Lower leg skin (tissue), 4 donors: ENCODE measurements at regions not wholly inside any gene's neighbourhood (a gene's known extent, or its start where the extent isn't known, plus 50 kb on each side); places are given as distances from the start of the nearest gene placed in this dataset.

ENCODE experiments used
- DNase-seq, 2 donors: peaks; one replicate each; pipeline ENCODE4 v3.0.0-alpha.2; 2019; ENCODE audit warnings: low spot score in 2 of 2
- H3K4me3 ChIP-seq: fragments of 200-600 bp; sonication (generic); 2 replicates; pipeline ENCODE4 v1.5.1; 2017; ENCODE audit warnings: mild to moderate bottlenecking, low read depth; ENCODE audit not compliant: poor library complexity, severe bottlenecking
- CTCF ChIP-seq, 3 donors: fragments of 450-650 bp; IDR thresholded peaks; one replicate each; pipeline ENCODE4 v1.5.1; 2016; ENCODE audit warnings: antibody characterized with exemption in 3 of 3, mild to moderate bottlenecking in 3 of 3, moderate library complexity in 2 of 3
- POLR2A ChIP-seq, 2 donors: fragments of 450-650 bp; IDR thresholded peaks; one replicate each; pipeline ENCODE4 v1.6.1; 2016 to 2017; ENCODE audit warnings: antibody characterized with exemption in 2 of 2, mild to moderate bottlenecking in 1 of 2, moderate library complexity in 1 of 2
- WGBS, 2 donors: methylation state at CpG; one replicate each; pipeline ENCODE4 v1.1.5; 2018; 5-methylcytosine and 5-hydroxymethylcytosine counted together
- intact Hi-C: fragments of 100-400 bp; cut with DNase I; formaldehyde crosslinking; loops from one replicate; pipeline ENCODE4 v1.15.0; 2023; ENCODE audit warnings: low total_unique reads

DNA sequence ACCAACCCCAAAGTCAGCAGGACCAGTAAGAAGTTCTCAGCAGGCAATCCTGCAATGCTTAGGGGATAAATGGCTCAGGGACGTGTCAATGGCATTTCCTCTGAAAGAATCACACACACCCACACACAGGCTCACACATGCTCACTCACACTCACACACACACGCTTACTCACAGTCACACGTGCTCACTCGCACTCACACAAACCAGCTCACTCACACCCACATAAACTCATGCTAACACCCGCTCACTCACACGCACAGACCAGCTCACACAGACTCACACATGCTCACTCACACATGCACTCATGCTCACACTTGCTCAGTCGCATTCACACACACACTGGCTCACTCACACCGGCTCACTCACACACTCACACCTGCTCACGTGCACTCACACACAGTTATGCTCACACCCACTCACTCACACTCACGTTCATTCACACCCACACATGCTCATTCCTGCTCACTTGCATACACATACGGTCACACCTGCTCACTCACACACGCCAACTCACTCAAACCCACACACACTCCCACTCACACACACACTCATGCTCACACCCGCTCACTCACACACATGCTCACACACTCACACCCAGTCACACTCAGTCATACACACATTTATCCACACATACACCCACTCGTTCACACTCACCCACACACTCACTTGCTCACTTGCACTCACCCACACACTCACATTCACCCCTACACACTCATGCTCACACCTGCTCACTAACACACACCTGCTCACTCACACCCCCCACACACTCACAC lies 436.8 kb downstream of the BCL11B start:
- no peak for DNase-seq
- 87 to 91% methylated on average over 14 of the region's 14 CpGs for WGBS, 2 donors
- no peak for TF ChIP-seq CTCF (IDR thresholded peaks at IDR 0.05)
- intact Hi-C loops, result no loop called here
- no peak overlapping the region for H3K4me3 ChIP-seq

DNA sequence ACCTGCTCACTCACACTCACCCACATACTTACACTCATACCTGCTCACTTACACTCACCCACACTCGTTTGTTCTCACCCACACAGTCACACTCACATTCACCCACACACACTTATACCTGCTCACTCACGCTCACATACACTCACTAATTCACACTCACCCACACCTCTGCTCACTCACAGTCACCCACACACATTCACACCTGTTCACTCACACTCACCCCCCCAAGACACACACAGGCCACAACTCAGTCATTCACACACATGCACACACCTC lies 436.2 kb downstream of the BCL11B start:
- intact Hi-C loops, result no loop called here
- no peak for DNase-seq
- TF ChIP-seq POLR2A (IDR thresholded peaks at IDR 0.05) (no peak), CTCF (IDR thresholded peaks at IDR 0.05) (no peak)
- 88 to 97% methylated on average over 2 of the region's 2 CpGs for WGBS, 2 donors
- H3K4me3 ChIP-seq, result no peak overlapping the region

GRCh38 chr14:98840091-98840490 lies 431.9 kb downstream of the BCL11B start:
- WGBS, 2 donors, result 41 to 61% methylated on average over 4 of the region's 4 CpGs
- no peak overlapping the region for H3K4me3 ChIP-seq
- no peak for DNase-seq
- TF ChIP-seq CTCF (IDR thresholded peaks at IDR 0.05) (no peak), POLR2A (IDR thresholded peaks at IDR 0.05) (no peak)
- intact Hi-C loops, result no loop called here

GRCh38 chr14:98840511-98840910 lies 431.5 kb downstream of the BCL11B start:
- WGBS, 2 donors, result 69 to 74% methylated on average over 6 of the region's 6 CpGs
- intact Hi-C loops, result no loop called here
- TF ChIP-seq CTCF (IDR thresholded peaks at IDR 0.05) (no peak), POLR2A (IDR thresholded peaks at IDR 0.05) (no peak)
- DNase-seq, result no peak
- no peak overlapping the region for H3K4me3 ChIP-seq

GRCh38 chr14:98844456-98844855 lies 427.5 kb downstream of the BCL11B start:
- intact Hi-C loops, result no loop called here

More at GRCh38 chr14:98844456-98844855, 427.5 kb downstream of the BCL11B start:
- DNase-seq, result no peak
- H3K4me3 ChIP-seq, result no peak overlapping the region
- TF ChIP-seq POLR2A (IDR thresholded peaks at IDR 0.05) (no peak), CTCF (IDR thresholded peaks at IDR 0.05) (no peak)
